ENCODE measurements at regions not wholly inside any gene's neighbourhood (a gene's known extent, or its start where the extent isn't known, plus 50 kb on each side); places are given as distances from the start of the nearest gene placed in this dataset.

DNA sequence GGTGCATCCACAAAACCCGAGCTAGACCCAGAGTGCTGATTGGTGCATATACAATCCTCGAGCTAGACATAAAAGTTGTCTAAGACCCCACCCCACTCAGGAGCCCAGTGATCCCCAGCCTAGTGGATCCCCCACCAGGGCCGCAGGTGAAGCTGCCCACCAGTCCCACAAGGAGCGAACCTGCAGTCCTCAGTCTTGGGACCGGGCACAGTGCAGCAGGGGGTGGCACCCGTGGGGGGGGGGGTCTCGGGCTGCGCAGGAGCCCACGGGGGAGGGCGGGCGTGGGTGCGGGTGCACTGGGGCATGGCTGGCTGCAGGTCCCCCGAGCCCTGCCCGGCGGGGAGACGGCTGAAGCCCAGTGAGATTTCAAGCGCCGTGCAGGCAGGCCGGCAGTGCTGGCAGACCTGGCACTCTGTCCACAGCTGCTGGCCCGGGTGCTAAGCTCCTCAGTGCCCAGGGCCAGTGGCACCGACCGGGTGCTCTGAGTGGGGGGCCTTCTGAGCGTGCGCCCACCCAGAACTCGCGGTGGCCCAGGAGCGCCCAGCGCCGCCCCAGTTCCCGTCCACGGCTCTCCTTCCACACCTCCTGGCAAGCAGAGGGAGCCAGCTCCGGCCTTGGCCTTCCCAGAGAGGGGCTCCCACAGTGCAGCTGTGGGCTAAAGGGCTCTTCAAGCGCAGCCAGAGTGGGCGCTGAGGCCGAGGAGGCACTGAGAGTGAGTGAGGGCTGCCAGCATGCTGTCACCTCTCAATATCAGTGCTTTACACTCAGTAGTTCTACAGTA, 989.1 kb downstream of the FAM181B start:
- no peak for DNase-seq (ENCODE audit: low read depth)

DNA sequence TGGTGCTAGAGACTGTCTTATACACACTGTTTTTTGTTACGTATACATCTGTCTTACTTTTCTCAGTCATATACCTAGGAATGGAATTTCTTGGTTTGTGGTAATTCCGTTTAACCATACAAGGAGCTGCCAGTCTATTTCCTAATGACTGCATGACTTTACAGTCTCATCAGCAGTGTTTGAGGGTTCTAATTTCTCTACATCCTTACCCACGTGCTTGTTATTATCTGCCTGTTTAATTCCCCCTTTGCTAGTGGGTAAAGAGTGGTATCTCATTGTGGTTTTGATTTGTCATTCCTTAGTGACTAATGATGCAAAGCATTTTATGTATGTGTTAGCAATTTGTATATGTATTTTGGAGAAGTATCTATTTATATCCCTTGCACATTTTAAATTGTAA, 1008.0 kb downstream of the FAM181B start:
- DNase-seq (ENCODE audit: low read depth): no peak

DNA sequence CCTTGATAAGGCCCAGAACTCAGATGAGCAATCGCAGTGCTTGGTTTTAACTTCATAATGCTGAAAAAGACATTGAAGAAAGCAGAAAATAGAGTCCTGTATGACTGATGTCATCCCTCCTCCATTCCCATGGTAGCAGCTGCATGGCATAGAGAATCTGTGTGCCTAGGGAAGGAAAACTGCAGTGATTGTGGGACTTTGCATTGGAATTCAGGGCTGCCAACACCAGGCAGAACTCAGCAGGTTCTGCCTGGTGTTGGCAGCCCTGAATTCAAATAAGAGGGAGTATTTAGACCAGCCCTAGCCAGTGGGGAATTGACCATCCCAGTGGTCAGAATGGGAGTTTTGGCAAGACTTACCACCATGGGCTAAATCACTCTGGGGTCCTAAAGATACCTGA, 1016.0 kb downstream of the FAM181B start:
- no peak for DNase-seq (ENCODE audit: low read depth)

GRCh38 chr11:81707881-81708280, 1025.8 kb downstream of the FAM181B start:
- DNase-seq (ENCODE audit: low read depth): no peak

GRCh38 chr11:81705283-81705682, 1028.4 kb downstream of the FAM181B start:
- no peak for DNase-seq (ENCODE audit: low read depth)

- no peak for DNase-seq (ENCODE audit: low read depth)
These were observed 1033.6 kb downstream of the FAM181B start for GRCh38 chr11:81700076-81700475.

DNA sequence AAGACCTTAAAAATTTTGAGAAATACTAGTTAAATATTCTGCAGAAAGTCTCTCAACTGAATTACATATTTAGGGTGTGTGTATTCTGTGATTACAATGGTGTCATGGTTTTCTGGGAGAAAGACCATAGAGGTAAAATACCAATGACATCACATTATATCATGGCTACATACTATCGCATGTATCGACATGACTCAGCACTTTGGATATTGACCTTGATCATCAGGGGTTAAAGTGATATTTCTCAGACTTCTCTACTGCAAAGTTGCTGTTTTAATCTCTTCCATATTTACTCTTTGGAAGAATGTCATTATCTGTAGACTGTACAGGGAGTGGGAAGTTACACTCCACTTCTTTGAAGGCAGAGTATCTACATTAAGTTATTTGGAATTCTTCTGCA, 1046.6 kb downstream of the FAM181B start:
- DNase-seq (ENCODE audit: low read depth): no peak

DNA sequence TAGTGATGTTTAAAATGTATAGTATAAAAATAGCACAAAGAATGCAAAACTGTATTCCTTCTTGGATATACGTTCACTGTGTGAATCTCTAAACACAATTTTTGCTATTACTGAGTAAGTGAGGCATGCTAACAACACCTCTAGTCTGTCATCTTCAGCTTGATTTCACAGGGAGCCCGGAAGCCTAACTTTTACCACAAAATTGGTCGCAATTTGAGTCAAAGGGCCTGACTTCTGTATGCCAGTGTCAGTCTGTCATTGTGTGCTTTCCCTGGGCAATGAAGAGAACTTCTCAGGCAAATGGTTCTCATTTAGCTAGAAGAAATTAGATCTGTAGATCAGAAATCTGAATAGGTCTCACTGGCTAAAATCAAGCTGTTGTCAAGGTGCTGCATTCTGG, 1059.5 kb downstream of the FAM181B start:
- no peak for DNase-seq (ENCODE audit: low read depth)

DNA sequence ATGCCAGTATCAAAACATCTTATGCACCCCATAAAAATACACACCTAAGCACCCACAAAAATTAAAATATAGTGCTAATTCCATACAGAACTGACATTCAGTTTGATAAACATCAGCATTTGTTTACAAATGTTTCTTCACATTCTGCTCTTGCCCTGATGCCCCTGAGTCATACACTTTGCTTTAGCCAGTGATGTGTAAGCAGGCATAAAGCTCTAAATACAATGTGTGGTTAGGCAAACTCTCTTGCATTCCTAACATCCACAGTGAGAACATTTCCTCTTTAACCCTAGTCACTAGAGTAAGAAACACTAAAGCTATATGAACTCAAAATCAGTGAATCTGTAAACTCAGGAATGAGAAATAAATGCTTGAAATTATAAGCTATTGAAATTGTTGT, 1060.7 kb downstream of the FAM181B start:
- DNase-seq (ENCODE audit: low read depth): no peak

DNA sequence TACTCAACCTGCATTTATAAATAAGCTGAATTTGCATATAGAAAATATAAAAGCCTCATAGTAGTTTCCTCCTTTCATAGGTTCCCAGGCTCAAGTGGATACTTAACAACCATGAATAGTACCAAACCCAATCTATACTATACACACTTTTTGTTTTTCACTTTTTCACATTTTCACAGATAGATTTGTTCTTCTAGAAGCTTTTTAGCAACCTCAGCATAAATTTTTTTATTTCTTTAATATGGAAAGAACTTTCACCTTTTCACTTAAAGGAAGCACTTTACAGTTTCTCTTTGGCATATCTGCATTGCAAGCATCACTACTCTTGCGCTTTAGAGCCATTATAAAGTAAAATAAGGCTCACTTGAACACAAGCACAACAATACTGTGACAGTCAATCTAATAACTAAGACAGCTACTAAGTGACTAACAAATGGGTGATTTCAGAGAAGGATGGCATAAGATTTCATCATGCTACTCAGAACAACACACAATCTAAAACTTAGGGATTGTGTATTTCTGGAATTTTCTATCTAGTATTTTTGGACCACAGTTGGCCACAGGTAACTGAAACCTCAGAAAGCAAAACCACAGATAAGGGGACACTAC, 1063.6 kb downstream of the FAM181B start:
- no peak for DNase-seq (ENCODE audit: low read depth)

- no peak for DNase-seq (ENCODE audit: low read depth)
These were observed 1074.9 kb downstream of the FAM181B start for GRCh38 chr11:81658722-81659121.

GRCh38 chr11:81655351-81655750, 1078.3 kb downstream of the FAM181B start:
- DNase-seq (ENCODE audit: low read depth): no peak

GRCh38 chr11:81647374-81647773, 1086.3 kb downstream of the FAM181B start:
- DNase-seq (ENCODE audit: low read depth): no peak

DNA sequence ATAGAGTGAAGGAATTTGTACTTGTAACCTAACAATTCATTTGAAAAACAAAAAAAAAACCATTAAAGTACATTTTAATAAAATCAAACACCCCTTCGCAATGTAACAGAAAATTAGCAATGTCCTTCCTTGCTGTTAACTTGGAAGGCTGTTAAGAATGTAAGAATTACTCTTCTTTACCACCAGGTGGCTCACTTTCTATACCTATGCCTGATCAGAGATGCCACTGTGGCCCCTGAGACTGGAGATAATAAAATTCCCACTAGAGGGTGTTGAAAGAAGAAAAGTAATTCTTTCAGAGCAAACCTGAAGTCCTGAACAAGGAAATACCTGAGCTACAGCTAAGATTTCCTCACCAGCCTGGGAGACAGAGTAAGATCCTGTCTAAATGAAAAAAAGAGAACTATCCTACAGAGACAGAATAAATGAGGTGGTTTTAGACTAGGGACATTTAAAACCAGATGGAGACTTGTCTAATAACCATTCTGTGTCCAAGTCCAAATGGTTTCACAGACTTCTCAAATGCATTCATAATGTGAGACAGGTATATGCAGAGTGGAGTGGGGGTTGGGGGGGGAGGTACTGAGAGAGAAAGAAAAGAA, 1089.3 kb downstream of the FAM181B start:
- DNase-seq (ENCODE audit: low read depth): no peak

GRCh38 chr11:81634483-81634882, 1099.2 kb downstream of the FAM181B start:
- DNase-seq (ENCODE audit: low read depth): no peak

DNA sequence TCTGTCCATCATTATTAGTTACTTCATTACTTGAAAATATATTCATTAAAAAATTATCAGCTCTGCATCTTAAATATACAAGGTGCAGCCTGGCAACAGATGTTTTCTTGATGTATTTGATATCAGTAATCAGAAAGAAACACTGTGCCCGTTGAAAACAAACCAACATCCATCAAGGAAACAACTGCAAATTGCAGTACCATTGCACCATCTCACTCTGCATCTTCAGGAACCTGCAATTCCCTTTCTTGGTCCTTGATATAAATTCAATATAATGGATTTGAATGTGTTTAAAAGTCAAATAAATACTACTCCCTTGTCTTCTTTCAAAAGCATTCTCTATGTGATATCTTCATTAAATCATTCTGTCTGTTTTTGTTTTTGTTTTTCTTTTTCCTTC, 1131.2 kb downstream of the FAM181B start:
- no peak for DNase-seq (ENCODE audit: low read depth)

GRCh38 chr11:81596704-81597103, 1137.0 kb downstream of the FAM181B start:
- no peak for DNase-seq (ENCODE audit: low read depth)

- DNase-seq (ENCODE audit: low read depth): no peak
These were observed 1148.2 kb downstream of the FAM181B start for GRCh38 chr11:81585390-81585933.

DNA sequence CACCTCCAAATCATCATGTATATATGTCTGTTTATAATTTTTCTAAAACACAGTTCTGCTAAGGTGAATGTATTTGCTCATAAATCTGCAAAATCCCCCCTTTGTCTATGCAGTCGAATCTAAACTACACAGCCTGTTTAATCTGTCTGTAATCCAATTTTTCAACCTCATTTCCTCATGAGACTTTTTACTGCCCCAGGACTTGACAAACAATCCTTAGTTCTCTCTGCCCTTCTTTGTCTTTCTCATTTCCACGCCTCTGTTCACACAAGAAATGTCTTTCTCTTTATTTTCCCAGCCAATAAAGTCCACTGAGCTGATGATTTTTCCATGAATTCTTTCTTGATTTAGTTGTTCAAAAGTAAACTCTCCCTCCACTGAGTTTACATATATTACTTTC, 1154.3 kb downstream of the FAM181B start:
- DNase-seq (ENCODE audit: low read depth): no peak

DNA sequence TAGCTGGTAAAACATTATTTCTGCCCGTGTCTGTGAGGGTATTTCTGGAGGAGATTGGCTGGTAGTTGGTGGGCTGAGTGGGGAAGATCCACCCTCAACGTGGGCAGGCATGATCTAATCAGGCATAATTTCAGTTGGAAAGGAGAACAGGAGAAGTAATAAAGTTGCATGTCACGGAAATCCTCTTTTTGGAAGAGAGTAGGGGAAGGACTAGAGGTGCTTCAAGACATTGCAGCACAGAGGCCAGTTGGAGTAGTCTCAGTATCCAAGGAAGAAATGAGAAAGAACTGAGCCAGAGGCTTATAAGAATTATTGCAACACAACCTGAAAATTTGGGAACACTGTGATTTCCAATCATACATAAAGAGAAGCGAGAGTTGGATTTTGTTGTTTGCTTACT, 1155.1 kb downstream of the FAM181B start:
- no peak for DNase-seq (ENCODE audit: low read depth)

- DNase-seq (ENCODE audit: low read depth): no peak
These were observed 1159.4 kb downstream of the FAM181B start for GRCh38 chr11:81574301-81574700.

- DNase-seq (ENCODE audit: low read depth): no peak
These were observed 1160.3 kb downstream of the FAM181B start for GRCh38 chr11:81573367-81573766.

DNA sequence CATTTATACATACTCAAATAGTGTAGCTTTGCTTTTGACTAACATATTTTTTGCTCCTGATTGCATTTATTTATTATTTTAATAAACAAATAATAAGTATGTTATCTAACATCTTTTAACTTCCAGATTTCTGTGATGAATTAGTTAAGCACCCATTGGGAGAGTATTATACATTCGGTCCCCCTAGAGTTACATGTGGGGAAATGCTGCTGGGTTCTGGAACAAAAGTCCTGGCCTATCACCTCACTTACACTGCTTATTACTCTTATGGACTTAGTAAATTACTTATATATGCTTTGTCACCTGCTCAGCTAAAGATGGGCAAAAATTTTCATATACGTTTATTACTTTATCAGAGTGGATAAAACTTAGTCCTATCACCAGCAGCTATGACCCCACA, 1163.0 kb downstream of the FAM181B start:
- no peak for DNase-seq (ENCODE audit: low read depth)

Measured in activated T-cell treated with anti-CD3 and anti-CD28 coated beads for 48 hours (primary cell).